ENCODE measurements at regions not wholly inside any gene's neighbourhood (a gene's known extent, or its start where the extent isn't known, plus 50 kb on each side); places are given as distances from the start of the nearest gene placed in this dataset.

- FAIRE-seq: no peak
These were observed 49.8 kb upstream of the FHIP2A start for GRCh38 chr10:114771749-114772148.

Measured in endometrium (tissue), 2 donors.